Left lobe of liver (tissue), 2 donors: ENCODE measurements at regions not wholly inside any gene's neighbourhood (a gene's known extent, or its start where the extent isn't known, plus 50 kb on each side); places are given as distances from the start of the nearest gene placed in this dataset.
"Not testable (repeated sequence)": the region's sequence is repeated elsewhere in the genome, so short reads cannot be mapped to it uniquely, and the experiment has no call there.

Source experiments
- ATAC-seq: fragments of 200-7000 bp; cut with Tn5 transposase; one replicate; pipeline ENCODE4 v1.9.1; 2020; ENCODE audit warnings: mild to moderate bottlenecking, moderate library complexity
- DNase-seq: peaks from one replicate; pipeline ENCODE4 v3.0.0-alpha.2; 2020; ENCODE audit warnings: low spot score
- donor health status: DM: no; HTN: no; CAD: no; lungs with moderate emphysema.
- donor health status: DM: no; HTN: yes; CAD: no.

DNA sequence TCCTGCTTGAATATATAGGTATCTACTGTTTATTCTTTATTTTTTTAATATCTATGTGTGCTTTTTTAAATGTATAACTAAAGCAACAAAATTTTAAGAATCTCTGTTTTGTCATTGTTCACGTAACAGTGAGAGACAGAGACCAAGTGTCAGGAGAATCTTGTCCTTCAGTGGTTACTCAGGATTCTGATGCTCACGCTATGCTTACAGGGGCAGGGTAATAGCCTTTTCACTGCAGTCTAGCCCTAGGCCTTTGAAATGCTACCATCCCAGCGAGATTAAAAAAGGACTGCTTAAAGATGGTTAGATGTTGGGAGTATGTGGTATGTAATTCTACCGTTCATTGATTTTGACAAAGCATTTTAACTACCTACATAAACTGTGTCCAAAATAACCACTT lies 71.6 kb upstream of the EGFR start:
- DNase-seq, result no peak
- ATAC-seq, result no peak

DNA sequence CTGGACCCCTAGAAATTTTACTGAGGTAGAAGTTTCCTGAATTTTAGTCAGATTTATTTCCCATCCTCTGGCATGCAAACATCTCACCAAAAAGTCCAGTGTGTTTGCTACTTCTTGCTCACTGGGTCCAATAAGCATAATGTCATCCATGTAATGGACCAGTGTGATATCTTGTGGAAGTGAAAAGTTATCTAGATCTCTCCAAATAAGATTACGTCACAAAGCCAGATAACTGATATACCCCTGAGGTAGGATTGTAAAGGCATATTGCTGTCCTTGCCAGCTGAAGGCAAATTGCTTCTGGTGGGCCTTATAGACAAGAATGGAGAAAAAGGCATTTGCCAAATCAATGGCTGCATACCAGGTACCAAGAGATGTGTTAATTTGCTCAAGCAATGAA lies 69.3 kb upstream of the EGFR start:
- DNase-seq, ATAC-seq: not testable (repeated sequence)

DNA sequence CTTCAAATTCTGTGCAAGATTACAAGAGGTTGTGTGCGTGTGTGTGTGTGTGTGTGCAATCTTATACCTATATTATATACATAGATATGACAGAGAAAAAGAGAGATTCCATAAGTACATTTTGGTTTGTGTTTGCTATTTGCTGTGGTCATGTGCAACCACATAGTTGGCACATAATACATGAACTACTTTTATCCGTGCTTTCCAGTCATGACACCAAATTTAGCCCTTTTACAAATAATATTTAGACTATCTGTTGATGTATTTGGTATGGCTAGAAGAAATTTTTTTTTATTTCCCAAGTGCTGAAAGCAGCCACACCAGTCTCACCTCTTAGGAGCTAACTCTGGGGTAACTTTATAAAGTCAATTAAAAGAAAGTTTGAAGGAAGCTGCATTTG lies 63.5 kb upstream of the EGFR start:
- ATAC-seq (no peak), DNase-seq (no peak)

DNA sequence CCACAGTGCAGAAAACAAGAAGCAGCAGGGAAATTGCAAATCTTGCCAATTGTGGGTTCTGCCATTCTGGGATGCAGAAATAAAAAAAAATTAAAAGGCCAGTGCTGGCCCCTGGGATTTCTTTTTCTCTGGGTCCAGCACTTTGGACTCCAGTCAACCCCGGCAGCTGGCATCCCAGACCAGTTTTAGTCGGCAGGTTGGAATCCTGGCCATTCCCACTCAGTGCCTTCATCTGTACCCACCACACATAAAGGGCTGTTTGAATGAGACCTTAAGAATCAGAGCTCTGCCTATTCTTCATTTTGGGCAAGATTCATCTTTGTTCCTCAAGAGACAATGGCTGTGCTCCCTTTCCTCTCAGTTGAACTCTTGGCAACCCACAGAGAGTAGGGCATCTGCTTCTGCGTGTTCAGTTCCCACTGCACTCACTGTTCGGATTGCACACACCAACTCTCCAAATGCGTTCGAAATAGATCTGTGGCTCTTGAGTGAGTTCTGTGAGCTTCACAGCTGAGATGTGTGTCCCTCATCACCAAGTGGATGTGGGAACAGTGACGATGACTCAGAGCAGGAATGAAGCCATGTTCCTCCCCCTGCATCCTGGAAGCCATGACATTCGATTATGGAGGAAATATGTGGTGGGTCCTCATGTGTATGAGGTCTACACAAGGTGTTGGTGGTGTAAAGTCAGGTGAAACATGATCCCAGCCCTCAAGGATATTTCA lies 63.0 kb upstream of the EGFR start:
- ATAC-seq (no peak), DNase-seq (no peak)

DNA sequence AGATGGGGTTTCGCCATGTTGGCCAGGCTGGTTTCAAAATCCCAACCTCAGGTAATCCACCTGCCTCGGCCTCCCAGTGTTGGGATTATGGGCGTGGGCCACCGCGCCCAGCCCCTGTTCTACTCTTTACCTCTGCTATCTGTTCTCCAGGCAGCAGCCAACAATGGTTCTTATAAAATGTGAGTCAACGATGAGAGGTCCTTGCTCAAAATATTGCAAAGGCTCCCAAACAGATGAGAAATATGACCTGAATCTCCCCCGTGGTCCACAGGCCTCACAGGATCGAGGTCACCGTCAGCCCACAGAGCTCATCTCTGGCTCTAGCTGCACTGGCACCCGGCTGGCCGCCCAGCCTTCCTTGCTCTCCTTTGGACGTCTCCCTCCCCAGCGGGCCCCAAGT lies 62.0 kb upstream of the EGFR start:
- no peak for DNase-seq
- ATAC-seq, result no peak

DNA sequence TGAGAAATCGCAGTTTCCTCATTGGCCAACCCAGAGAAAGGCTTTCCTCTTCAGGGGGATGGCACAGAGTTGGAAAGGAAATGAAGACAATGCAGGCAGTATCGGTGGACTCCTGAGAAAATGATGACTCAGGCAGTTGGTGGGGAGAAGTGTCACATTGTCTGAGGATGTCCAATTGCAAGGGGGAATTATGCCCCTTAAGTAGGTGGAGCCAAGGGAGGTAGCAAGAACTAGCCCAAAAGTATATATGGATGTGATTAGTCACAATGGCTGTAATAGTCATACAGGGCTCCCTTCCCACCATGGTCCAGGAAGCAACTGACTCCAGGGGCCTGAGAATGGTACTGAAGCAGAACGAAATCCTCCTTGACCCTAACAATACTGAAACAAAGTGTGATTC lies 58.3 kb upstream of the EGFR start:
- DNase-seq, result no peak
- no peak for ATAC-seq

DNA sequence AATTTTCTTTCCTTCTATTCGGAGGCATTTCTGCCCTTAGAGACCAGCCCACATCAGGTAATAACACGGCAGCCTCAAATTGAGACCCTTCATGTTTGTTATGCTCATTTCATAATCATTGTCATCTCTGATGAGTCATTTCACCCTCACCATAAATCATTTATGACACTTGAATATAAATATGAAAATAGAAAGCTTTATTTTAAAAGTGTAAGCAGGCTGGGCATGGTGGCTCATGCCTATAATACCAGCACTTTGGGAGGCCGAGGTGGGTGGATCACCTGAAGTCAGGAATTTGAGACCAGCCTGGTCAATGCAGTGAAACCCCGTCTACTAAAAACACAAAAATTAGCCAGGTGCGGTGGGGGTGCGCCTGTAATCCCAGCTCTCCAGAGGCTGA lies 57.4 kb upstream of the EGFR start:
- ATAC-seq (no peak), DNase-seq (no peak)

DNA sequence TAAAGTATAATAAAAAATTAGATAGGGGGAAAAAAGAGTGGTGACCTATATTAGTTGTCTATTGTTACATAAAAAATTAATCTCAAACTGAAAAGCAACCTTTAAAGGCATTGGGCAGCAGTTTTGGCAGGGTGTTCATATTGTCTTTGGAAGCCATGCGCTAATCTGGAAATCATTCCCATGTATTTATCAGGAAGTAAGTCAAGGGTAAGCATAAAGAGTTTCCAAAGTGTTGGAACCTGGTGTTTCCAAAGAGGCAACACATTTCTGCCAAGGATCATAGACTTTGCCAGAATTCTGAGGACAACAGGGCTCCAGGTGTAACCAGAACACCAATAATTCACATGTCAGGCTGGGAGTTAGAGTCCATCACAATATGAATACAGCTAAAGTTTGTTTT lies 55.7 kb upstream of the EGFR start:
- DNase-seq (no peak), ATAC-seq (peak; percentile 47)

DNA sequence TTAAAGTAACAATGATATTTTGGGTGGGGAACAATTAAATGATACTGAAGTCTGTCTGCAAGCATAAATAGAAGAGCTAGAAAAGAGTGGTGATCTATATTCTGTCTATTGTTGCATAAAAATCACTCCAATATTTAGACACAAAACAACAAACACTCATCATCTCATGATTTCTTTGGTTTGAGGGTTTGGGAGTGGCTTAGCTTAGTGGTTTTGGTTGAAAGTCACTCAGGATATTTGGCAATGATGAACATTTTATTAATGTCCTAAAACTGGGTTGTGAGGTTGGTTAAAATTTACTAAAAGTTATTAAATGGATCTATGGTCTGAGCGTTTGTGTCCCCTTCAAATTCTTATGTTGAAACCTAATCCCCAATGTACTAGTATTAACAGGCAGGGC lies 54.7 kb upstream of the EGFR start:
- DNase-seq, result no peak
- ATAC-seq, result no peak

DNA sequence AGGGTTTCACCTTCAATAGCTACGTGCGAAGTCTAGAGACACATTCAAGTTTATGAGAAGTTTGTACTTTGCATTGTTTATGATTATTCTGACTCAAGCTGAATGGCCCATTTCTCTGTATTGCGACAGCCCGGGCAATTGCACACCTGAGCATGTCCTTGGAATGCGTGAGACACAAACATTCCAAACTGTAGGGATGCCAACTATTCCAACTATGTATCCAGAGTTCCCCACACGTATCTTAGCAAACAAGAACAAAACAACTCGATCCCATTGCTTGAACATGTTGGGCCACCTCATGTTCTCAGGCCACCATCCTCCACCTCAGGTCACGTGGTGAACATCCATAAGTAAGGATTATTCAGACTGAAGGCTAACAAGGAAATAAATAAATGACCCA lies 51.4 kb upstream of the EGFR start:
- DNase-seq, result no peak
- ATAC-seq, result no peak

DNA sequence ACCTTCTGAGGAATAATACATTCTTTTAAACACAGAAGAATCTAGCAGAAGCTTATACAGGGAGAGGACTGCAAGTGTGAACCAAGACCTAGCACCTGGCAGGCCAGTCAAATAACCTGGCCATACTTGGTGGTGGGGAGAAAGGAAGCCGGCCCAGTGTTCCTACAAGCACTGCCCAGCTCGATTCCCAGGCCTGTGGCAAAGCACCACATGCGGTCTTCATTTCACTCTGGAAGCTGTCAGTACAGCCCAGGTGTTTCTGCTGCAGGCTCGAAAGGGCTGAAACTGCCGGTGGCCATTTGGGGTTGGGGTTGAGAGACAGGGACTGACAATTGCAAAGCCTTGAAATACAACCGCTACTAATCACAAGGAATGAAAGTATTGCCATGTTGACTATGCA lies 50.8 kb upstream of the EGFR start:
- DNase-seq (no peak), ATAC-seq (no peak)
